ENCODE measurements at regions not wholly inside any gene's neighbourhood (a gene's known extent, or its start where the extent isn't known, plus 50 kb on each side); places are given as distances from the start of the nearest gene placed in this dataset.

- Histone ChIP-seq H3K36me3 (ENCODE audit: insufficient read depth, low read length) (no peaks in the 10 kb centered on the region), H3K4me3 (ENCODE audit: low read length) (no peak overlapping the region), H3K79me2 (ENCODE audit: low read length) (no peaks in the 10 kb centered on the region), H2AFZ (ENCODE audit: low read length) (no peak overlapping the region), H3K9ac (ENCODE audit: low read length) (no peak overlapping the region), H3K9me2 (replicated peaks; ENCODE audit: insufficient read depth, low read length) (no peaks in the 10 kb centered on the region; the same call in 1 of the 2 replicates), H3K4me2 (ENCODE audit: low read depth, low read length, poor library complexity, severe bottlenecking) (no peak overlapping the region), H4K20me1 (ENCODE audit: insufficient read depth, low read depth, low read length) (no peaks in the 10 kb centered on the region), H3K27ac (ENCODE audit: low read length) (no peak overlapping the region), H3K27me3 (ENCODE audit: low read length) (no peaks in the 10 kb centered on the region), H3K4me1 (ENCODE audit: low read length) (no peaks in the 10 kb centered on the region), H3K9me3 (ENCODE audit: low read length) (no peaks in the 10 kb centered on the region; the same call in none of the 2 replicates)
- no peak for DNase-seq
Measured at GRCh38 chr13:90388887-90389452, 958.5 kb upstream of the MIR17HG start.

GRCh38 chr13:90389537-90389936, 958.0 kb upstream of the MIR17HG start:
- no peaks in the 10 kb centered on the region for H3K36me3 ChIP-seq (ENCODE audit: insufficient read depth, low read length)
- H3K9me2 ChIP-seq (replicated peaks; ENCODE audit: insufficient read depth, low read length): no peaks in the 10 kb centered on the region; the same call in 1 of the 2 replicates
- no peaks in the 10 kb centered on the region for H3K4me1 ChIP-seq (ENCODE audit: low read length)
- H4K20me1 ChIP-seq (ENCODE audit: insufficient read depth, low read depth, low read length): no peaks in the 10 kb centered on the region
- no peak for DNase-seq
- H3K9ac ChIP-seq (ENCODE audit: low read length): no peak overlapping the region
- H3K79me2 ChIP-seq (ENCODE audit: low read length): no peaks in the 10 kb centered on the region
- H3K4me2 ChIP-seq (ENCODE audit: low read depth, low read length, poor library complexity, severe bottlenecking): no peak overlapping the region
- H3K9me3 ChIP-seq (ENCODE audit: low read length): no peaks in the 10 kb centered on the region; the same call in none of the 2 replicates
- H3K27me3 ChIP-seq (ENCODE audit: low read length): no peaks in the 10 kb centered on the region
- no peak overlapping the region for H3K27ac ChIP-seq (ENCODE audit: low read length)
- no peak overlapping the region for H3K4me3 ChIP-seq (ENCODE audit: low read length)
- H2AFZ ChIP-seq (ENCODE audit: low read length): no peak overlapping the region

- no peaks in the 10 kb centered on the region for H3K79me2 ChIP-seq (ENCODE audit: low read length)
Measured at GRCh38 chr13:90393408-90393807, 954.1 kb upstream of the MIR17HG start.

GRCh38 chr13:90395348-90395747, 952.1 kb upstream of the MIR17HG start:
- H3K4me3 ChIP-seq (ENCODE audit: low read length): no peak overlapping the region
- no peaks in the 10 kb centered on the region for H3K27me3 ChIP-seq (ENCODE audit: low read length)
- no peak overlapping the region for H3K27ac ChIP-seq (ENCODE audit: low read length)
- H2AFZ ChIP-seq (ENCODE audit: low read length): no peak overlapping the region
- no peaks in the 10 kb centered on the region for H4K20me1 ChIP-seq (ENCODE audit: insufficient read depth, low read depth, low read length)
- no peaks in the 10 kb centered on the region for H3K9me2 ChIP-seq (replicated peaks; ENCODE audit: insufficient read depth, low read length)
- no peaks in the 10 kb centered on the region for H3K4me1 ChIP-seq (ENCODE audit: low read length)
- no peaks in the 10 kb centered on the region for H3K79me2 ChIP-seq (ENCODE audit: low read length)
- no peak overlapping the region for H3K9ac ChIP-seq (ENCODE audit: low read length)
- no peaks in the 10 kb centered on the region for H3K36me3 ChIP-seq (ENCODE audit: insufficient read depth, low read length)
- H3K4me2 ChIP-seq (ENCODE audit: low read depth, low read length, poor library complexity, severe bottlenecking): no peak overlapping the region
- no peak for DNase-seq
- no peaks in the 10 kb centered on the region; the same call in none of the 2 replicates for H3K9me3 ChIP-seq (ENCODE audit: low read length)

More at GRCh38 chr13:90393408-90393807, 954.1 kb upstream of the MIR17HG start:
- DNase-seq: no peak
- no peak overlapping the region for H3K9ac ChIP-seq (ENCODE audit: low read length)
- no peaks in the 10 kb centered on the region; the same call in none of the 2 replicates for H3K9me3 ChIP-seq (ENCODE audit: low read length)
- H3K36me3 ChIP-seq (ENCODE audit: insufficient read depth, low read length): no peaks in the 10 kb centered on the region
- no peaks in the 10 kb centered on the region for H4K20me1 ChIP-seq (ENCODE audit: insufficient read depth, low read depth, low read length)
- no peaks in the 10 kb centered on the region for H3K27me3 ChIP-seq (ENCODE audit: low read length)
- H3K4me1 ChIP-seq (ENCODE audit: low read length): no peaks in the 10 kb centered on the region
- no peak overlapping the region for H2AFZ ChIP-seq (ENCODE audit: low read length)
- no peak overlapping the region for H3K27ac ChIP-seq (ENCODE audit: low read length)
- no peak overlapping the region for H3K4me2 ChIP-seq (ENCODE audit: low read depth, low read length, poor library complexity, severe bottlenecking)
- H3K9me2 ChIP-seq (replicated peaks; ENCODE audit: insufficient read depth, low read length): no peaks in the 10 kb centered on the region
- no peak overlapping the region for H3K4me3 ChIP-seq (ENCODE audit: low read length)

GRCh38 chr13:90395846-90396245, 951.6 kb upstream of the MIR17HG start:
- H2AFZ ChIP-seq (ENCODE audit: low read length): no peak overlapping the region

GRCh38 chr13:90396266-90396665, 951.2 kb upstream of the MIR17HG start:
- no peak for DNase-seq
- Histone ChIP-seq H3K4me2 (ENCODE audit: low read depth, low read length, poor library complexity, severe bottlenecking) (no peak overlapping the region), H2AFZ (ENCODE audit: low read length) (no peak overlapping the region), H3K9me2 (replicated peaks; ENCODE audit: insufficient read depth, low read length) (no peaks in the 10 kb centered on the region), H4K20me1 (ENCODE audit: insufficient read depth, low read depth, low read length) (no peaks in the 10 kb centered on the region), H3K27me3 (ENCODE audit: low read length) (no peaks in the 10 kb centered on the region), H3K9me3 (ENCODE audit: low read length) (no peaks in the 10 kb centered on the region; the same call in 1 of the 2 replicates), H3K36me3 (ENCODE audit: insufficient read depth, low read length) (no peaks in the 10 kb centered on the region), H3K79me2 (ENCODE audit: low read length) (no peaks in the 10 kb centered on the region), H3K4me1 (ENCODE audit: low read length) (no peaks in the 10 kb centered on the region), H3K27ac (ENCODE audit: low read length) (no peak overlapping the region), H3K4me3 (ENCODE audit: low read length) (no peak overlapping the region), H3K9ac (ENCODE audit: low read length) (no peak overlapping the region)

More at GRCh38 chr13:90395846-90396245, 951.6 kb upstream of the MIR17HG start:
- H3K79me2 ChIP-seq (ENCODE audit: low read length): no peaks in the 10 kb centered on the region
- H3K27ac ChIP-seq (ENCODE audit: low read length): no peak overlapping the region
- no peaks in the 10 kb centered on the region; the same call in 1 of the 2 replicates for H3K9me3 ChIP-seq (ENCODE audit: low read length)
- H3K4me3 ChIP-seq (ENCODE audit: low read length): no peak overlapping the region
- no peaks in the 10 kb centered on the region for H3K27me3 ChIP-seq (ENCODE audit: low read length)
- no peaks in the 10 kb centered on the region for H4K20me1 ChIP-seq (ENCODE audit: insufficient read depth, low read depth, low read length)
- no peak for DNase-seq
- H3K9ac ChIP-seq (ENCODE audit: low read length): no peak overlapping the region
- H3K9me2 ChIP-seq (replicated peaks; ENCODE audit: insufficient read depth, low read length): no peaks in the 10 kb centered on the region
- H3K4me1 ChIP-seq (ENCODE audit: low read length): no peaks in the 10 kb centered on the region
- H3K4me2 ChIP-seq (ENCODE audit: low read depth, low read length, poor library complexity, severe bottlenecking): no peak overlapping the region
- H3K36me3 ChIP-seq (ENCODE audit: insufficient read depth, low read length): no peaks in the 10 kb centered on the region

- no peaks in the 10 kb centered on the region; the same call in 1 of the 2 replicates for H3K9me3 ChIP-seq (ENCODE audit: low read length)
- DNase-seq: no peak
- no peak overlapping the region for H3K4me3 ChIP-seq (ENCODE audit: low read length)
- H3K27me3 ChIP-seq (ENCODE audit: low read length): no peaks in the 10 kb centered on the region
- H3K9ac ChIP-seq (ENCODE audit: low read length): no peak overlapping the region
- H3K4me2 ChIP-seq (ENCODE audit: low read depth, low read length, poor library complexity, severe bottlenecking): no peak overlapping the region
- no peaks in the 10 kb centered on the region for H4K20me1 ChIP-seq (ENCODE audit: insufficient read depth, low read depth, low read length)
- no peaks in the 10 kb centered on the region for H3K36me3 ChIP-seq (ENCODE audit: insufficient read depth, low read length)
- no peaks in the 10 kb centered on the region for H3K4me1 ChIP-seq (ENCODE audit: low read length)
- no peak overlapping the region for H2AFZ ChIP-seq (ENCODE audit: low read length)
- H3K27ac ChIP-seq (ENCODE audit: low read length): no peak overlapping the region
- H3K79me2 ChIP-seq (ENCODE audit: low read length): no peaks in the 10 kb centered on the region
- H3K9me2 ChIP-seq (replicated peaks; ENCODE audit: insufficient read depth, low read length): no peaks in the 10 kb centered on the region
Measured at GRCh38 chr13:90397503-90397902, 950.0 kb upstream of the MIR17HG start.

- Histone ChIP-seq H2AFZ (ENCODE audit: low read length) (no peak overlapping the region), H4K20me1 (ENCODE audit: insufficient read depth, low read depth, low read length) (no peaks in the 10 kb centered on the region), H3K4me3 (ENCODE audit: low read length) (no peak overlapping the region), H3K79me2 (ENCODE audit: low read length) (no peaks in the 10 kb centered on the region), H3K4me2 (ENCODE audit: low read depth, low read length, poor library complexity, severe bottlenecking) (no peak overlapping the region), H3K9me2 (replicated peaks; ENCODE audit: insufficient read depth, low read length) (no peaks in the 10 kb centered on the region), H3K27ac (ENCODE audit: low read length) (no peak overlapping the region), H3K27me3 (ENCODE audit: low read length) (no peaks in the 10 kb centered on the region), H3K9me3 (ENCODE audit: low read length) (no peaks in the 10 kb centered on the region), H3K36me3 (ENCODE audit: insufficient read depth, low read length) (no peaks in the 10 kb centered on the region), H3K4me1 (ENCODE audit: low read length) (no peaks in the 10 kb centered on the region), H3K9ac (ENCODE audit: low read length) (no peak overlapping the region)
- no peak for DNase-seq
Measured at GRCh38 chr13:90400372-90400771, 947.1 kb upstream of the MIR17HG start.
